ENCODE measurements at regions not wholly inside any gene's neighbourhood (a gene's known extent, or its start where the extent isn't known, plus 50 kb on each side); places are given as distances from the start of the nearest gene placed in this dataset.

DNA sequence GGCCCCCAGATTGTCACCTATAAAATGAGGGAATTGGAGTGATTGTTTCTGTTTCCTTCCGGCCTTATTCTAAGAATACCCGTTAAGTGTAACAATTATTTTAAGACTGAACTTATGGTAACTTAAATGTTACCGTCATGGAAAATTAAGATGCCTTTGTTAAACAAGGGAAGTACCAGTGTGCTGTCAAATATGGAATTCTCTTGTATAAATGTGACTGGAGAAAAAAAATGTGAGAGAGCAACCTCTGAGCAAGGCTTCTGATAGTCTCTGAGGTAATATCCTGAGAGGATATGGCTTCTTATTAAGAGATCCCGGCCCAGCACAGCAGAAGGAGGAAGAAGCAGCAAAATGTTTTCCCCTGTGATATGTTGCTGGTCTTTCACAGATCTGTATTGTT, 480.7 kb upstream of the ADAMTS9 start:
- POLR2A ChIA-PET, result no interaction called here

DNA sequence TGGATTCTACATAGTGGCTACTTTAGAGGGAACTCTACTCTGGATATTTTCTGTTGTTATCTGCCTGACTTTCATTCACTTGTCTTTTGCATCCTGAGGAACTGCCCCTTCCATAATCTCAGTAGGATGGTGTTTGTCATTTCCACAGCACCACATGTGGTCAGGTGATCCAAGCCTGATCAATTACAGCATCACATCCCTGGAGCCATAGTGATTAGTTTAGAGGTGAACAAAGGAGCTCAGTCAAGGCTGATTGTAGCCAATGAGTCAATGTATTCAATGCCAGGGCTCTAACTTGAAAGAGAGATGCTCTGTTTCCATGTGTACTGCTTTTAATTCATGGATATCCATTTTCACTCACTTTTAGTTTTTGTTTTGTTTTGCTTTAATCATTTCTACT, 478.7 kb upstream of the ADAMTS9 start:
- peaks cover 12% of the 10 kb centered on the region for H3K9me3 Mint-ChIP-seq (ENCODE audit: low read depth)
- peaks cover 3% of the 10 kb centered on the region for H3K27me3 Mint-ChIP-seq
- H3K4me3 Mint-ChIP-seq, result no peak overlapping the region
- no peaks in the 10 kb centered on the region for H3K36me3 Mint-ChIP-seq (ENCODE audit: low read depth)
- intact Hi-C loops (cut with DNase I, micrococcal nuclease), result no loop called here
- no peak for ATAC-seq
- CTCF ChIA-PET, result no interaction called here
- no peaks in the 10 kb centered on the region for H3K4me1 Mint-ChIP-seq
- H3K27ac Mint-ChIP-seq, result no peak overlapping the region
- POLR2A ChIA-PET, result no interaction called here
- no peak for DNase-seq

More for the DNA sequence above, 480.7 kb upstream of the ADAMTS9 start:
- Mint-ChIP-seq H3K27me3 (peaks cover 3% of the 10 kb centered on the region), H3K4me1 (no peaks in the 10 kb centered on the region), H3K36me3 (ENCODE audit: low read depth) (no peaks in the 10 kb centered on the region), H3K4me3 (no peak overlapping the region), H3K27ac (no peak overlapping the region), H3K9me3 (ENCODE audit: low read depth) (peaks cover 12% of the 10 kb centered on the region)
- ATAC-seq, result no peak
- CTCF ChIA-PET, result no interaction called here
- DNase-seq, result no peak
- intact Hi-C loops (cut with DNase I, micrococcal nuclease), result no loop called here

DNA sequence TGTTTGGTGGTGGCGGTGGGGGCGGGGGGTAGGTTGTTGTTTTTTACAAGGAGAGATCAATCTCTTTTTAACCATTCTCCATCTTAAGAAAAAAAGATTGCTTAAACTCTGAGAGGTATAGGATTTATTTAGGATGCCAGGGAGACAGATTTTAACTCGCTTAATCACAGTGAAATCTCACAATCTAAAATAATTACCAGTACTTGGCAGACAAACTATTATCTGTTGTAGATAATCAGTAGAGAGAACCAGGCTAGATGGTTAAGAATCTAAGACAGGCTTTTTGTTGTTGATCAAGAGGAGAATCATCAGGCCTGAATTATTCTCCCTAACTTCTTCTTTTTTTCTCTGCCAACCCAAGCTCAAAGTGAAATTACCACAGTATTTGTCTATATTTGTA, 470.2 kb upstream of the ADAMTS9 start:
- intact Hi-C loops (cut with DNase I, micrococcal nuclease), result no loop called here
- Mint-ChIP-seq H3K9me3 (ENCODE audit: low read depth) (peaks cover 6% of the 10 kb centered on the region), H3K4me1 (no peaks in the 10 kb centered on the region), H3K36me3 (ENCODE audit: low read depth) (no peaks in the 10 kb centered on the region), H3K27me3 (no peaks in the 10 kb centered on the region), H3K27ac (no peak overlapping the region), H3K4me3 (no peak overlapping the region)
- DNase-seq, result no peak
- CTCF ChIA-PET, result interaction anchor here (0.6 kb wide), 1 partner anchor 1933 kb away, joined by 3 read pairs; no protein-coding TSS in a partner anchor
- POLR2A ChIA-PET, result no interaction called here
- no peak for ATAC-seq

DNA sequence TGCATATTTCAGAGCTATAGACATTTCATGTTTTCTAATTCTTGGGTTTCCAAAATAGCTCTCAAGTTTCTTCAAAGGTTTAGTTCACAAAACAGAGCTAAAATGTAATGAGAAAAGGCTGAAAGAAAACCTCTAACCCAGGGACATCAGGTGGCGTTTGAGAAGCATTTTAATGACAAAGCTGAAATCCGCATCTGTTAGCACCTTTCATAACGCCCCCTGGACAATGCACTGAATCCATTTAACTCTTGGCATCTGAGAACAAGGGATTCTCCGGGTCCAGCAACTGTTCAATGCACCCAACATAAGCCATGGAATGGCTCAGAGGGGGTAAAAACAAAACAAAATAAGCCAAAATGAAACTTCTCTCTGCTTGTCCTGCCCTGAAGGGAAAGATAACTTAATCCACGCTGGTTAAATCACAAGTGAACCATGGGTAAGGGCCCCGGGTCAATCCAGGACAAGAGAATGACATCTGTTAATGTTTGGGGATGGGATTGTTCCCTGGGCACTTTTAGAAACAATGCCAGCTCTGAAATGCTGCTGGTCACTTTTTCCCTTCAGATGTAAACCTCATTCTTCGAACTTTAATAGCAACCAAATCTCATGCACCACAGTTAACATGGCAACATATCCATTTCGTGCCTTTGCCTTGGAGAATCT, 466.2 kb upstream of the ADAMTS9 start:
- ChIA-PET POLR2A (interaction anchor here (0.7 kb wide), 1 partner anchor 40 kb away, joined by 11 read pairs; no protein-coding TSS in a partner anchor), CTCF (interaction anchor here (0.6 kb wide), 1 partner anchor 79 kb away, joined by 5 read pairs; no protein-coding TSS in a partner anchor)
- H3K4me1 Mint-ChIP-seq, result no peaks in the 10 kb centered on the region
- no peak for DNase-seq
- no peak for ATAC-seq
- no peaks in the 10 kb centered on the region for H3K27me3 Mint-ChIP-seq
- no peak overlapping the region for H3K4me3 Mint-ChIP-seq
- H3K36me3 Mint-ChIP-seq (ENCODE audit: low read depth), result no peaks in the 10 kb centered on the region
- no peak overlapping the region for H3K27ac Mint-ChIP-seq
- H3K9me3 Mint-ChIP-seq (ENCODE audit: low read depth), result peaks cover 9% of the 10 kb centered on the region
- intact Hi-C loops (cut with DNase I, micrococcal nuclease), result no loop called here

DNA sequence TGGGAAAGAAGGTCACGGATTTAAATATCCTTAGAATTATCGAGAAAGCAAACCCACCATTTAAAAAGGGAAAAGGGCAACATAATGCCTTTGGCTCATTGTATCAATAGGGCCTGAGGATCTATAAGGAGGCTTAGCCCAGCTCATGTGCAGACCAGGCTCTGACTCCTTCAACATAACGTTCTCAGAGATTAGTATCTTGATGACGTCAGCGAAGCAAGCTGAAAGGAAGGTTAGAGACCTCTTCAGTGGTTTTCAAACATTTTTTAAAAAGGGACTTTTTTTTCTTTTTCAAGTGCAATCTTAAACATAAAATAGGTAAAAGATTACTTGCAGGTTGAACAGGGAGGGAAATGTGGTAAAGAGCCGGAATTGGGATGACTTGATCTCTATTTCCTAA, 463.9 kb upstream of the ADAMTS9 start:
- ATAC-seq (no peak), DNase-seq (no peak)
- Mint-ChIP-seq H3K36me3 (ENCODE audit: low read depth) (no peaks in the 10 kb centered on the region), H3K9me3 (ENCODE audit: low read depth) (peaks cover 7% of the 10 kb centered on the region), H3K27me3 (no peaks in the 10 kb centered on the region), H3K4me1 (no peaks in the 10 kb centered on the region), H3K4me3 (no peak overlapping the region), H3K27ac (no peak overlapping the region)
- intact Hi-C loops (cut with DNase I, micrococcal nuclease), result no loop called here
- CTCF ChIA-PET, result no interaction called here
- POLR2A ChIA-PET, result no interaction called here

DNA sequence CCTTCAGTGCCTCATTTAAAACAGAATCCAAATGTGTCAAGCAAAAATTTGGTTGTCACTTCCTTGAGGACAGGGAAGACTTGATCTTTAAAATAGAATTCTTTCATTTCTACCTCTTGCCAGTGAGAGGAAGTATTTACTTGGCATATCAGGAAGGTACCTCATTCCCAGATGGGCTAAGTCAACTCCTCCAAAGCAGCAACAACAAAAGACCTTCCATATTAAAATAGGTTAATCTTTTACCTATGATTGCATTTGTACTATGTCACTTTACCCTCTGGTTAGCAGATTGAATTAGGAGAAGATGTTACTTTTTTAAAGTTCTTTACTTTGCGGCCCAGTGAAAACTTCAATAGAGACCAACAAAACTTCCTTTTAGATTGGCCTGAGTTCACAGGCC, 462.1 kb upstream of the ADAMTS9 start:
- Mint-ChIP-seq H3K36me3 (ENCODE audit: low read depth) (no peaks in the 10 kb centered on the region), H3K9me3 (ENCODE audit: low read depth) (peaks cover 7% of the 10 kb centered on the region), H3K4me1 (no peaks in the 10 kb centered on the region), H3K4me3 (no peak overlapping the region), H3K27me3 (no peaks in the 10 kb centered on the region), H3K27ac (no peak overlapping the region)
- POLR2A ChIA-PET, result no interaction called here
- DNase-seq (no peak), ATAC-seq (no peak)
- CTCF ChIA-PET, result no interaction called here
- intact Hi-C loops (cut with DNase I, micrococcal nuclease), result no loop called here

DNA sequence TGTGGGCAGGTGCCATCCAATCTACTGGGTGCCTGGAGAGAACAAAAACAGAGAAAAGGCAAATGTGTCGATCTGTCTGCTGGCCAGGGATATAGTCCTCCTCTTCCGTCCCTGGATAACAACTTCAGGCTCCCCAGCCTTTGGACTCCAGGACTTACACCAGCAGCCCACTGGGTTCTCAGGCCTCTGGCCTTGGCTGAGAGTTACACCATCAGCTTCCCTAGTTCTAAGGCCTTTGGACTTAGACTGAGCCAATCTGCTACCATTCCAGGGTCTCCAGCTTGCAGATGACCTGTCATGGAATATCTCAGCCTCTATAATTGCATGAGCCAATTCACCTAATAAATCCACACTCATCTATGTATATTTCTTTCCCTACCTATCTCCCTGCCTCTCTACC, 460.9 kb upstream of the ADAMTS9 start:
- CTCF ChIA-PET, result interaction anchor here (0.8 kb wide), 1 partner anchor 9 kb away, joined by 3 read pairs; no protein-coding TSS in a partner anchor
- DNase-seq (no peak), ATAC-seq (no peak)
- intact Hi-C loops (cut with DNase I, micrococcal nuclease), result no loop called here
- Mint-ChIP-seq H3K36me3 (ENCODE audit: low read depth) (no peaks in the 10 kb centered on the region), H3K9me3 (ENCODE audit: low read depth) (peaks cover 7% of the 10 kb centered on the region), H3K27ac (no peak overlapping the region), H3K4me3 (no peak overlapping the region), H3K4me1 (no peaks in the 10 kb centered on the region), H3K27me3 (no peaks in the 10 kb centered on the region)
- POLR2A ChIA-PET, result no interaction called here

DNA sequence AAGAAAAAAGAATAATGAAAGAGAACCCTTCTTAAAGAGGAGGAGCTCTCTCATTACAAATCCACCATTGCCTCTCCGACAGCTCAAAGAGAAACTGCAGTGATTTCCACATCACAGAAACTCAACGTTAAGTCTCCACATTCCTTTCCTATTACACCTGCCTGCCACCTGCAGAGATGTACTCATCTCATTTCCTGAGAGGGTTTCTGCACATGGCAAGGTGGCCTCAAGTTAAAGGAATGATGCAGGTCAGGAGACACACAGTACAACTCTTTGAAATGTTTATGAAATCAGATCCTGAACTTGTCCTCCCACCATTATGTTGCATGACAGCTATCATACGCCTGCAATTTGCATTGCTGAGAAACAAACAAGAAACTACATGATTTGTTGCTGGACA, 458.4 kb upstream of the ADAMTS9 start:
- no peaks in the 10 kb centered on the region for H3K36me3 Mint-ChIP-seq (ENCODE audit: low read depth)

DNA sequence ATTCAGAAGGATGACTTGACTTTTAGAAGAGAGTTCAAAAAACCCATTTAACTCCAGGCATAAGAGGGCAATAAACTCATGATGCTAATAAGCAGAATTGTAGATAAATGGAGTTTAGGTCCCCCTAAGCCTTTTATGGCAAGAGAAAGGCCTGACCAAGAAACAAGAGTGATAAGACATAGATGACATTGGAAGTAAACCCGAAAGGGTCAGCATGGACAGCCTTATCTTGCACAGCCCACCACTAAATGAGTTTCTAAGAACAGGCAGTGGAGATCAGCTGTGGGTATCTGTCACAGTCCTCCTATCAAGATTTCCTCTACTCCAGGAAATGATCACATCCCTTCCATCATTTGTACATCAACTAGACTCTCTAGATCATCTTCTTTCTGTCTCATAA, 457.9 kb upstream of the ADAMTS9 start:
- no peaks in the 10 kb centered on the region for H3K27me3 Mint-ChIP-seq

More for the DNA sequence above, 458.4 kb upstream of the ADAMTS9 start:
- H3K4me1 Mint-ChIP-seq, result no peaks in the 10 kb centered on the region
- H3K9me3 Mint-ChIP-seq (ENCODE audit: low read depth), result peaks cover 5% of the 10 kb centered on the region
- no peak for DNase-seq
- intact Hi-C loops (cut with DNase I, micrococcal nuclease), result no loop called here
- ATAC-seq, result no peak
- no peak overlapping the region for H3K4me3 Mint-ChIP-seq
- no peaks in the 10 kb centered on the region for H3K27me3 Mint-ChIP-seq
- ChIA-PET CTCF (no interaction called here), POLR2A (no interaction called here)
- no peak overlapping the region for H3K27ac Mint-ChIP-seq

DNA sequence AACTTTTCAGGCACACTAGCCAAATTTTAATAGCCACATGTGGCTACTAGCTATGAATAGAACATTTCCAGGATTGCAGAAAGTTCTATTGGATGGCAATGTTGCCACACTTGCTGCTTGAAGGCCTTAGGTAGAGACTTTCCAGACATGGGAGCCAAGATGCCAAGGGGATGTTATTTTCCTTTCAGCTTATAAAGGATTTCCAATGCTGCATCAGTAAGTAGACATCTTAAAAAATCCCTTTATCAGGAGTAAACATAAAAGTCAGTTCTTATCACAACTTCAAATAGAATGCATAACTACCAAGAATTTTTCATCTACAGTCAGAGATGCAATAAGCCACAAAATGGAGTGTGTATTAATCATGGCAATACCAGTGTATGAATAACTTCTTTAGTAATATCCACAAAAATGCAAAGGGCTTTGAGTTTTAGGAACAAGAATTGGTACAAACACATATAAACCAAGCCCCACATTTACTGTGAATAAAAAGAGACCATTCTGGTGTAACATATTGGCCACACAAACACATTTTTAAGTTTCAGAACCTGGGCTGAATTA, 457.1 kb upstream of the ADAMTS9 start:
- DNase-seq (no peak), ATAC-seq (no peak)
- CTCF ChIA-PET, result no interaction called here
- POLR2A ChIA-PET, result no interaction called here
- H3K27ac Mint-ChIP-seq, result no peak overlapping the region
- H3K4me3 Mint-ChIP-seq, result no peak overlapping the region
- H3K4me1 Mint-ChIP-seq, result no peaks in the 10 kb centered on the region
- no peaks in the 10 kb centered on the region for H3K36me3 Mint-ChIP-seq (ENCODE audit: low read depth)
- H3K27me3 Mint-ChIP-seq, result no peaks in the 10 kb centered on the region
- intact Hi-C loops (cut with DNase I, micrococcal nuclease), result no loop called here
- H3K9me3 Mint-ChIP-seq (ENCODE audit: low read depth), result peaks cover 5% of the 10 kb centered on the region

More for the DNA sequence above, 457.9 kb upstream of the ADAMTS9 start:
- no peak overlapping the region for H3K4me3 Mint-ChIP-seq
- H3K4me1 Mint-ChIP-seq, result no peaks in the 10 kb centered on the region
- peaks cover 2% of the 10 kb centered on the region for H3K9me3 Mint-ChIP-seq (ENCODE audit: low read depth)
- H3K27ac Mint-ChIP-seq, result no peak overlapping the region
- intact Hi-C loops (cut with DNase I, micrococcal nuclease), result no loop called here
- DNase-seq (no peak), ATAC-seq (no peak)
- CTCF ChIA-PET, result no interaction called here
- no peaks in the 10 kb centered on the region for H3K36me3 Mint-ChIP-seq (ENCODE audit: low read depth)
- POLR2A ChIA-PET, result no interaction called here

DNA sequence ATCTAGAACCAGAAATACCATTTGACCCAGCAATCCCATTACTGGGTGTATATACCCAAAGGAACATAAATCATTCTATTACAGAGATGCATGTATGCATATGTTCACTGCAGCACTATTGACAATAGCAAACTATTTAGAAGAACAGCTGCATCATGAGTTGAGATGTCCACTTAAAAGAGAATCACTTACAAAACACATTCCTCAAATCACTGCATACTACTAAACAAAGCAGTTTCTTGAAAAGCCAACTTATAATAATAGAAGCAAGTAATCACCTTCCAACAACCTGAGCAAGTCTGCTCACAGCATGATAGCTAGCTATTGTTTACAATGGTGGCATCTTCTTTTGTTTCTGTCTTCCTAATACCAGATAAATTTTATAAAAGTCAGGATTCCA, 454.7 kb upstream of the ADAMTS9 start:
- H3K27ac Mint-ChIP-seq, result no peak overlapping the region
- POLR2A ChIA-PET, result no interaction called here
- no peaks in the 10 kb centered on the region for H3K36me3 Mint-ChIP-seq (ENCODE audit: low read depth)
- DNase-seq (no peak), ATAC-seq (no peak)
- H3K4me1 Mint-ChIP-seq, result no peaks in the 10 kb centered on the region
- peaks cover 7% of the 10 kb centered on the region for H3K9me3 Mint-ChIP-seq (ENCODE audit: low read depth)
- intact Hi-C loops (cut with DNase I, micrococcal nuclease), result no loop called here
- H3K4me3 Mint-ChIP-seq, result no peak overlapping the region
- no peaks in the 10 kb centered on the region for H3K27me3 Mint-ChIP-seq
- CTCF ChIA-PET, result no interaction called here

DNA sequence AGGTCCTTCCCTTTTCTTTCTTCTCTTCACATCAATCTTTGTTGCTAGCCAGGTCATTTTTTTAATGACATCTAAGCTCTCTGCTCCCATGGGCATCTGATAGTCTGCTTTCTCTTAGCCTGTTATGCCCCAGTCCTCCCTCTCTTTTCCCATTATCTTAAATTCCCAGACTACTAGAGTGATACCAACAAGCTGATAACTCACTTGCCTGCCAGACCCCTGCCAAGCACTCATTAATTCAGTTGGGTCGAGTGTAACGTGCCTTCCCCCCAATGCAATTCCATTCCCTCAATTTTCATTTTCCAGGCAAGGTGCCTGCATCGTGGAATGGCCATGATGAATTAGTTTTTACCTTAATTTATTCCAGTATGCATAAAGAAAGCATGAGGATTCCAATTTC, 450.8 kb upstream of the ADAMTS9 start:
- H3K36me3 Mint-ChIP-seq (ENCODE audit: low read depth), result no peaks in the 10 kb centered on the region
- intact Hi-C loops (cut with DNase I, micrococcal nuclease), result no loop called here
- ChIA-PET POLR2A (no interaction called here), CTCF (no interaction called here)
- ATAC-seq, result no peak
- H3K27me3 Mint-ChIP-seq, result no peaks in the 10 kb centered on the region
- H3K9me3 Mint-ChIP-seq (ENCODE audit: low read depth), result peaks cover 7% of the 10 kb centered on the region
- H3K4me3 Mint-ChIP-seq, result no peak overlapping the region
- no peaks in the 10 kb centered on the region for H3K4me1 Mint-ChIP-seq
- H3K27ac Mint-ChIP-seq, result no peak overlapping the region
- DNase-seq, result no peak
